Adrenal gland (tissue), 9 donors: ENCODE measurements at regions not wholly inside any gene's neighbourhood (a gene's known extent, or its start where the extent isn't known, plus 50 kb on each side); places are given as distances from the start of the nearest gene placed in this dataset.

Experiments used
- DNase-seq, 7 donors: peaks; one replicate each; pipeline ENCODE4 v3.0.0-alpha.2; 2019 to 2020
- H3K27ac ChIP-seq, 5 donors: fragments of 200-600 bp; sonication (generic) in 4 of 5; 1 replicate in 3 of 5; 2 replicates in 2 of 5; pipeline versions ENCODE4 v1.5.1 to v1.8.0; 2016 to 2020; ENCODE audit warnings: mild to moderate bottlenecking in 1 of 5
- H3K27me3 ChIP-seq: fragments of 200-600 bp; 2 replicates; pipeline ENCODE4 v1.8.0; 2021
- H3K36me3 ChIP-seq, 2 donors: fragments of 200-600 bp; replicated peaks in 1 of 2; 1 replicate in 1 of 2; 2 replicates in 1 of 2; pipeline versions ENCODE4 v1.5.1 to v1.8.0; 2018 to 2022
- H3K4me1 ChIP-seq, 2 donors: fragments of 200-600 bp; replicated peaks in 1 of 2; 1 replicate in 1 of 2; 2 replicates in 1 of 2; pipeline versions ENCODE4 v1.5.1 to v1.8.0; 2018 to 2021
- H3K4me3 ChIP-seq, 4 donors: fragments of 200-600 bp; sonication (generic) in 3 of 4; one replicate each; pipeline ENCODE4 v1.5.1; 2016 to 2018
- H3K9me3 ChIP-seq, 3 donors: fragments of 200-600 bp; sonication (generic) in 1 of 3; replicated peaks in 1 of 3; 1 replicate in 2 of 3; 2 replicates in 1 of 3; pipeline versions ENCODE4 v1.5.1 to v1.8.0; 2016 to 2021
- CTCF ChIP-seq, 6 experiments: fragments of 450-650 bp in 4 of 6; fragments of 200-600 bp in 2 of 6; sonication (generic) in 1 of 6; IDR thresholded peaks; 1 replicate in 5 of 6; 2 replicates in 1 of 6; pipeline versions ENCODE4 v1.5.1 to v1.8.0; 2016 to 2021; ENCODE audit warnings: antibody characterized with exemption in 6 of 6, mild to moderate bottlenecking in 2 of 6, moderate library complexity in 1 of 6
- POLR2A ChIP-seq, 2 donors: fragments of 450-650 bp; IDR thresholded peaks; one replicate each; pipeline ENCODE4 v1.6.1; 2017; ENCODE audit warnings: antibody characterized with exemption in 2 of 2, mild to moderate bottlenecking in 2 of 2, moderate library complexity in 1 of 2
- WGBS, 4 donors: extraction: QIAGEN DNeasy Blood & Tissue Kit in 2 of 4; methylation state at CpG; one replicate each; pipeline versions ENCODE4 v1.1.5 to v1.1.7; 2013 to 2017; 5-methylcytosine and 5-hydroxymethylcytosine counted together
- intact Hi-C, 2 donors: fragments of 100-400 bp; cut with DNase I; formaldehyde crosslinking; loops; one replicate each; pipeline versions ENCODE4 v1.14.1 to v1.15.0; 2022 to 2023
- donor health status: healthy with polysubstance abuse.
- donor health status: Bipolar disorder and iron deficiency.
- donor health status: DM: yes; HTN: yes; CAD: no.
- donor health status: DM: no; HTN: no; CAD: no.
- donor health status: DM: no; HTN: no; CAD: no.

GRCh38 chr20:24825591-24825990 is 123.5 kb upstream of the CST7 start:
- intact Hi-C loops, result no loop called here
- no peaks in the 10 kb centered on the region for H3K9me3 ChIP-seq
- no peak overlapping the region for H3K27ac ChIP-seq
- H3K4me1 ChIP-seq, result no peaks in the 10 kb centered on the region
- no peak for DNase-seq
- no peaks in the 10 kb centered on the region for H3K27me3 ChIP-seq
- no peaks in the 10 kb centered on the region for H3K36me3 ChIP-seq
- no peak overlapping the region for H3K4me3 ChIP-seq
- TF ChIP-seq POLR2A (IDR thresholded peaks at IDR 0.05) (no peak), CTCF (IDR thresholded peaks at IDR 0.05) (no peak)
- WGBS, 4 donors, result 83 to 96% (median 92%) methylated on average over 1 to 6 of the region's 6 CpGs

DNA sequence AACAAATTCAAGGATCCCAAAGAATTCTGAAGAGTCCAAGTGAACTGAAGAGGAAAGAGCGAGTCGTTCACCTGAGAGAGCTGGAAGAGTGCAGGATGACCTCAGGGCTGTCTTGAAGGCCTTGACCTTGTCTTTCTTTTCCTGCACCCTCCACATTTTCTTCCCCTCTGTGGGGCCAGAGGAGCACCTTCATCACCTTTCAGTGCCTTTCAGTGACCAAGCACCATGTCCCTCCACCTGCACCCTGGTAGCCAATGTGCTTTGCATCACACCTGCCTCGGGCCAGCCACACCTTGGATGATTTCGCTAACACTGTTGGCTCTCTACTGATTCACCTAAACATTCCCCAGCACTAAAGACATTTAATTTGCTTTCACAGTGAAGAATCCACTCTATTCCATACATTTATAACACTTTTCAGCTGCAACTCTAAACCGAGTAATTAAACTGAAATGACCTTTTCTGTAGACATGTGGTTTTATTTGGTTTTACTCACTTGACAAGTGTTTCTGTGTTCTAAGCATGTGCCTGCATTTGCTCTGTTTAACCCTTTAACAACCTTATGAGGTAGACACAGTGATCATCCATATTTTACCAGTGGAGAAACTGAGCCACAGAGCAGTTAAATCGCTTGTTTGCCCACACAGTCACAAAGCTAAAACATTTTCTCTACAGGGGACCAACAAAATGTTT is 121.3 kb upstream of the CST7 start:
- intact Hi-C loops, result no loop called here
- TF ChIP-seq POLR2A (IDR thresholded peaks at IDR 0.05) (no peak), CTCF (IDR thresholded peaks at IDR 0.05) (no peak)
- Histone ChIP-seq H3K36me3 (no peaks in the 10 kb centered on the region), H3K27ac (no peak overlapping the region), H3K4me3 (no peak overlapping the region), H3K4me1 (no peaks in the 10 kb centered on the region), H3K9me3 (no peaks in the 10 kb centered on the region), H3K27me3 (no peaks in the 10 kb centered on the region)
- DNase-seq, result no peak
- 86 to 93% (median 91%) methylated on average over 6 of the region's 6 CpGs for WGBS, 4 donors

DNA sequence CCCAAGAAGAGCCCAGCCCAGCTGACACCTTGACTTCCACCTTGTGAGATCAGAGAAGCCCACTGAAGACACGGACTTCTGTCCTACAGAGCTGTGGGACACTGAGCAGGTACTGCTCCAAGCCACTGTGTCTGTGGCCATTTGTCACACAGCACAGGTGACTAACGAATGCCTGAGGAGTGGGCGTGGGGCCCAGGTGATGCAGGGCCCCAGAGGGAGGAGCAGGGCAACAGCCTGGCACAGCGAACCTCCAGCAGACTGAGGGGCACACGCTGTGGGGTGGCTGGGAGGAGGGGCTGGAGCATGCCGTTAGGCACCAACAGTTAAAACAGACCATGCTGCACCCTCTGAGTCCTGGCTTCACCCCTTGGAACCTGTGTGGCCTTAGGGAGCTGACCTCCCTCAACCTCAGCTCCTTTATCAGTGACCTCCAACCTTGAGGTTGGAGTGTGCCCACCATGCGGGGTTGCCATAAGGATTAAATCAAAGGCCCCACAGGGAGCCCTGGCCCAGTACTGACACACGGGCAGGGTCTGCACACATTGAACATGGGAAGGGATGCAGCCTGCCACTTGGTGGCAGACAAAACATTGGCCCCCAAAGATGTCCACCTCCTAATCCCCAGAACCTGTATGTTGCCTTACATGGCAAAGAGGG is 119.9 kb upstream of the CST7 start:
- Histone ChIP-seq H3K4me3 (no peak overlapping the region), H3K9me3 (no peaks in the 10 kb centered on the region), H3K27ac (no peak overlapping the region), H3K36me3 (no peaks in the 10 kb centered on the region), H3K4me1 (no peaks in the 10 kb centered on the region), H3K27me3 (no peaks in the 10 kb centered on the region)
- TF ChIP-seq CTCF (IDR thresholded peaks at IDR 0.05) (no peak), POLR2A (IDR thresholded peaks at IDR 0.05) (no peak)
- intact Hi-C loops, result no loop called here
- WGBS, 4 donors, result 77 to 100% (median 83%) methylated on average over 1 to 8 of the region's 8 CpGs
- DNase-seq, result no peak

- Histone ChIP-seq H3K27me3 (no peaks in the 10 kb centered on the region), H3K4me1 (no peaks in the 10 kb centered on the region), H3K4me3 (no peak overlapping the region), H3K9me3 (no peaks in the 10 kb centered on the region), H3K36me3 (no peaks in the 10 kb centered on the region), H3K27ac (no peak overlapping the region)
- intact Hi-C loops, result no loop called here
- WGBS, 4 donors, result 73 to 93% (median 79%) methylated on average over 3 to 5 of the region's 5 CpGs
- no peak for DNase-seq
- TF ChIP-seq POLR2A (IDR thresholded peaks at IDR 0.05), result no peak
- TF ChIP-seq CTCF (IDR thresholded peaks at IDR 0.05), result no peak
Observed at GRCh38 chr20:24829649-24830370, 119.3 kb upstream of the CST7 start.
